AG09319 (cell line): ENCODE measurements at regions not wholly inside any gene's neighbourhood (a gene's known extent, or its start where the extent isn't known, plus 50 kb on each side); places are given as distances from the start of the nearest gene placed in this dataset.

Experiments
- DNase-seq: peaks from one replicate; pipeline ENCODE4 v3.0.0-alpha.2; 2010; ENCODE audit warnings: low read depth; ENCODE audit errors: extremely low read depth
- CTCF ChIP-seq: IDR thresholded peaks from 2 replicates; pipeline ENCODE4 v1.5.1; 2011; ENCODE audit warnings: low read depth, mild to moderate bottlenecking, inconsistent platforms, low read length, moderate library complexity

DNA sequence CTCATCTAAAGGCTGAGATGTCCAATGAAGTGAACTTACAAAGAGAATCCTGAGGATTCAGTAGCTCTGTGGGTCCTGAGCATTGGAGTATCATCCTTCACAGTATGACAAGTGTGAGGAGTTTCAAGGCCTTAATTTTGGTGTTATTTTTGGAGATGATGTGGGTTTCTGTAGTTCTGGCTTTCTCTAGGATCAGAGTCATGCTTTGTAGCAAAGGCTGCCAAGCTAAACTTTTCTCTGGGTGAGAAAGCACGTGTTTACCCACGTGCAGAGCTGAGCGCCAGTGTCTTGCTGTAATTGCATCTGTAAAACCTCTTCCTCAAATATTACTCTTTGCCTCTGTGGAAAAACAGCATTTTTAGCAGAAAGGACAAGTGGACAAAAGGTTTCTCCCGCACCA, 387.8 kb upstream of the LYPLAL1 start:
- DNase-seq = no peak
- no peak for TF ChIP-seq CTCF

GRCh38 chr1:218787826-218788225, 385.9 kb upstream of the LYPLAL1 start:
- no peak for TF ChIP-seq CTCF
- no peak for DNase-seq

DNA sequence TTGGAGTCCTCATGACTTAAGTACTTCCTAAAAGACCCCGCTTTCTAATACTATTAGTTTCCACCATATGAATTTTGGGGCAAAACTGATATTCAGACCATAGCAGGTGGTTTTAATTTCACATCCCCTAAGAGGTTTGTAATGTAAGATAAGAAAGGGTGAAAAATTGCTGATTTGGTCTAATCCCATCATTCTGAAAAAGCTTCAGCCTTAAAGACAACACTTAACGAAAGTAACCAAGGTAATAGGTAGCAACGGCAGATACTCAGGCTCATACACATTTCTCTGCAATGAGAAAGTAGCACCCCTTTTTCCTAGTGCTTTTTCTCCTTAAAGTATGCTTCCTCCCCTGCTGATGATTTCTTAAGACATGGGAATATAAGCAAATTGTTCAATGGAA, 376.9 kb upstream of the LYPLAL1 start:
- no peak for DNase-seq
- TF ChIP-seq CTCF = no peak

GRCh38 chr1:218802799-218803198, 370.9 kb upstream of the LYPLAL1 start:
- TF ChIP-seq CTCF = no peak
- DNase-seq = no peak

DNA sequence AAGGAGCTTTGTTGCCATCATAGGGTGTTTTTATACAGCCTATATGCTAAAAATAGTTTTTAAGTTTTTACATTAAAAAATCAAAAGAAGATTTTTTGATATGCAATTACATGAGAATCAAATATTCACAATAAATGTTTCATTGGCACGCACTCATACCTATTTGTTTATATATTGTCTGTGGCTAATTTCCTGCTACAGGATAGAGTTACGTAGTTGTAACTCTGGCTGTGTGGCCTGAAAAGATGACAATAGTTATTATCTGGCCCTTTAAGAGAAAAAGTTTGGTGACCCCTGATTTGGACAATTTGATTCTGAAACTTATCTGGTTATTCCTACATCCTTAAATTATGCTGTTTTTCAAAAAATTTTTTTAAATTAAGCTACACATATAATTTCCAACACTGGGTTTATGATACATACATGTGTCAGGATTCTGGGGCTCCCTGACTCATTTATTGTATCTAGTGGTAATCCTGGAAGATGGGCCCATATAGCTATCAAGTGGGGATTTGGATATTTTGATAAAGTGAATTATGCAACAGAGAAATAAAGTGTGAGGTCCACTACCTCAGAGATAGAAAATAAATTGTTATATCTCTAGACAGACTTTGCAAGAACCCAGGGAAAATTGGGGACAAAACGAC, 370.2 kb upstream of the LYPLAL1 start:
- no peak for DNase-seq
- no peak for TF ChIP-seq CTCF

DNA sequence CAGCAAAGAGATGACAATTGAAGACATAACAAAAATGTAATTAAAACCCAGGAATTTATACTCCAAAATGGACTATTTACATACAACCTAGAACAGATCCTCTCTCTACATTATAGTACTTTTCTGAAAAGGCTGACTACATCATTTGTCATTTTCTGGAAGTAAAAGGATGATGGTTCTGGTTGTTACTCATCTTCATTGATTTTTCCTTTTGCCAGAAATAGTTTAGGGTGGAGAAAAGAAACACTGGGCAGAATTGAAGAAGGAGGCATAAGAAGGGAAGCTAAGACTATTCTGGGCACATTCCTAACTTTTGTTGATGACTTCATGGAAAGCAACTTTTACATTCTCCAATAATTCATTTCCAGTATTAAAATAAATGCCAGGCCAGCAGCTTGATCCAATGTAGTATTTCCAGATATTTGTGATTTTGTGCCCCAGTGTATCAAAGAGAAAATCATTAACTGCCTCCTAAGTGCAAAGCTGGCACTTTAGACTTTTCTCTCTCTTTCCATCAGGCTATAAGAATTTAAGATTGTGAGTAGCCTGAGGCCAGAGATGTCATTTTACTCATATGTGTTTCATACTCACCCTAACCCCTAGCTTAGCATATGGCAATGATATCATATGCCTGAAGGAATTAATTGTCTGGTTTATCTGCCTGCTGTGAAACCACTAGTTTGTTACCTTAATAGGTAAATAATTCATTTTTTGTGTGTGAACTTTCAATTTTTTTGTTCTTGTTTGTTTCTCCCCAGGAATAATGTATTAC, 369.5 kb upstream of the LYPLAL1 start:
- DNase-seq = no peak
- no peak for TF ChIP-seq CTCF

DNA sequence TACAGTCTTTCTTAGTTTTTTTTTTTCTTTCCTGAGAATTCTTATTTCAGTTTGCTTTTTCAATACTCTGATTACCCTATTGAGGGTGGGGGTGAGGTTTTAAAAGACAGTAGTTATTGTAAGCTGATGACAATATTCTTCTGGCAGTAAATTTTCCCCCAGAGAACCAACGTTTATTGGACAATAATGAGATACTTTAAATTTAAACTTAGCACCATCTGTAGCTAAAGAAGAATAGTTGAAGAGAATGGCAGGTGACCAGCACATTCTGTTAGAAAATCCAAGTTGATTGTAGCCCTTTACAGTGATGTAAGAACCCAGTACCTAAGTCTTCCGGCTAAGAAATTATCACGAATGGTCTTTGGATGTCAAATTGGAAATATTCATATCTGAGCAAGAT, 364.6 kb upstream of the LYPLAL1 start:
- no peak for TF ChIP-seq CTCF
- DNase-seq = no peak
